ENCODE measurements at regions not wholly inside any gene's neighbourhood (a gene's known extent, or its start where the extent isn't known, plus 50 kb on each side); places are given as distances from the start of the nearest gene placed in this dataset.

DNA sequence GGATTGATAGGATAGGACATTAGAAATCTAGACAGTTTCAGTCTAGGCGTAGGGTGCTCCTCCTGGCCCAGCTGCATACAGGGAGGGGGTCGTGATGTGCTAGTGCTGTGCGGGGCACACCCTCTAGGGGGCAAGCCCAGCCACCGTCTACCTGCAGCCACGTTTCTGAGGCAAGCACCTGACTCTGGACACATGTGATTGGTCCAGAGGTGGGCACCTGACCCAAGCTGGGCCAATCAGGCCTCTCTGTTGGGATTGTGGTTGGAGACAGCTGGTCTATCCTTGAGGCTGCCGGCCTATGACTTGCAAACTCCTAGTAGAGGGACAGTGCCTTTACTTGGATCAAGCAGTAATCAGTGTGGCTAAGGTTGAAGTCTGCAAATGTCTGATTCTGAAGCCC, 317.1 kb downstream of the BMP7 start:
- ChIA-PET CTCF (no interaction called here), POLR2A (no interaction called here)
- Histone ChIP-seq H3K27me3 (ENCODE audit: control insufficient read depth, insufficient read depth, low read length) (no peaks in the 10 kb centered on the region), H3K4me3 (ENCODE audit: low read depth, low read length) (no peak overlapping the region), H3K27ac (ENCODE audit: low read depth, low read length) (no peak overlapping the region), H3K9me3 (ENCODE audit: control insufficient read depth, insufficient read depth, low read length) (peaks cover 5% of the 10 kb centered on the region; the same call in 1 of the 2 replicates)
- no peak for TF ChIP-seq CTCF (IDR thresholded peaks at IDR 0.05; ENCODE audit: low read depth, low read length)
- no peak for DNase-seq (ENCODE audit: low read depth, low spot score)

GRCh38 chr20:56952258-56953047, 314.0 kb downstream of the BMP7 start:
- no peak for TF ChIP-seq CTCF (IDR thresholded peaks at IDR 0.05; ENCODE audit: low read depth, low read length)
- Histone ChIP-seq H3K27me3 (ENCODE audit: control insufficient read depth, insufficient read depth, low read length) (no peaks in the 10 kb centered on the region), H3K9me3 (ENCODE audit: control insufficient read depth, insufficient read depth, low read length) (peaks cover 5% of the 10 kb centered on the region; the same call in 1 of the 2 replicates), H3K4me3 (ENCODE audit: low read depth, low read length) (no peak overlapping the region), H3K27ac (ENCODE audit: low read depth, low read length) (no peak overlapping the region)
- CTCF ChIA-PET: interaction anchor here (0.6 kb wide), 1 partner anchor 392 kb away, joined by 3 read pairs; no protein-coding TSS in a partner anchor
- POLR2A ChIA-PET: no interaction called here
- DNase-seq (ENCODE audit: low read depth, low spot score): no peak

DNA sequence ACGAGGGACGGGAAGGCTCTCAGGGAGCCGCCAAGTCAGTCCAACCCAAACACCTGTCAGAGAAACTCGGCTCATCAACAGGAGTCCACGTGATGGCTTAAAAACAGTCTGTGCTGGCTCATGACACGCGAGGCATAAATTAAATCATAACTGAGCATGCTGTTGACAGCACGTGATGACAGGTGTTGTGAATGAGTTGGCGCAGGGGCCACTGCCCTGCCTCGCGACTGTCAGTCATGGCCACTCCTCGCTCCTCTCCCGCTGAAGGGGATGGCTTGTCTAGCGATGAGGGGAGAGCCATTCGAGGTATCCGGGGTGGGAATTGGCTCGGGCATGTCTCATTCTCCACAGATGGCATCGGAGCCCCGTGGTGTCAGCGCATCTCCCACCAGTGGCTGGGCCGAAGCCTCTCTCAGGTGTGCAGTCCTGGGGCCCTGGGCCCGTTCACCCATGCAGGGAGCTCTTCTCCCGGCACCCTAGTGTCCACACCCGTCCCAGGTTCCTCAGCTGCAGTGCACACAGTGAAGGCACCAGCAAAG, 313.3 kb downstream of the BMP7 start:
- no peak for TF ChIP-seq CTCF (IDR thresholded peaks at IDR 0.05; ENCODE audit: low read depth, low read length)
- Histone ChIP-seq H3K27ac (ENCODE audit: low read depth, low read length) (no peak overlapping the region), H3K27me3 (ENCODE audit: control insufficient read depth, insufficient read depth, low read length) (no peaks in the 10 kb centered on the region), H3K9me3 (ENCODE audit: control insufficient read depth, insufficient read depth, low read length) (peaks cover 5% of the 10 kb centered on the region; the same call in 1 of the 2 replicates), H3K4me3 (ENCODE audit: low read depth, low read length) (no peak overlapping the region)
- POLR2A ChIA-PET: no interaction called here
- no peak for DNase-seq (ENCODE audit: low read depth, low spot score)
- CTCF ChIA-PET: no interaction called here

DNA sequence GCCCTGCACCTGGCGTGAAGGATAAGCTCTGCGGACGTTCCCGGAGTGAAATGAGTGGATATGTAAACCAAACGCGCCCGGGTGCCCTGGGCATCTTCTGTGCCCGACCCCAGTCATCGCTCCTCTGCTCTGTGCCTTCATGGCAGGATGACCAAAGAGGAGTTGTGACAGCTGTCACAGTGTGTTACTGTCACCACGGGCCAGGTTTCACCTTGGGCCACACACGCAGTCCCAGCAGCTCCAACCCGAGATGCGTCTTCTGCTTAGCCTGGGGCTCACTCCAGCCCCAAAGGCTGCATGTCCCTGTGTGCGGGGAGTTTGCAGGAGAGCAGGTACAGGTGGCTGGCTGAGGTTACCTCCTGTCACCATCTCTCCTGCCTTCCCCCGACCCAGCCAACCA, 311.6 kb downstream of the BMP7 start:
- ChIA-PET CTCF (no interaction called here), POLR2A (no interaction called here)
- peaks cover 5% of the 10 kb centered on the region; the same call in 1 of the 2 replicates for H3K9me3 ChIP-seq (ENCODE audit: control insufficient read depth, insufficient read depth, low read length)
- no peak overlapping the region for H3K4me3 ChIP-seq (ENCODE audit: low read depth, low read length)
- no peak for TF ChIP-seq CTCF (IDR thresholded peaks at IDR 0.05; ENCODE audit: low read depth, low read length)
- H3K27me3 ChIP-seq (ENCODE audit: control insufficient read depth, insufficient read depth, low read length): no peaks in the 10 kb centered on the region
- H3K27ac ChIP-seq (ENCODE audit: low read depth, low read length): no peak overlapping the region
- no peak for DNase-seq (ENCODE audit: low read depth, low spot score)

DNA sequence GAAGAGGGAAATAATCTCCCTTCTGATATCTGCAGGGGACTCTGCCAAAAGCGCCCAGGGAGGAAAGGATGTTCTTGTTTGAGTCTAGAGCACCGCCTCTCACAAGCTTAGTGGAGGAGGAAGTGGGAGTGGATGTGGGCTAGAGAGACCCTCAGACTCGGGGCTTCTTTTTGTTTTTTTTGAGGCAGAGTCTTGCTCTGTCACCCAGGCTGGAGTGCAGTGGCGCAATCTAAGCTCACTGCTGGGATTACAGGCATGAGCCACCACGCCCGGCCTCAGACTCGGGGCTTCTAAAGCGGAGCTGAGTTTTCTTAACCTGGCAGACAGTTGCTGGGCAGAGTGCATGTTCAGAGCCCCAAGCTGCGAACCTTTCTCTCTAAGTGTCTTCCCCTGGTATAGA, 310.8 kb downstream of the BMP7 start:
- ChIA-PET POLR2A (no interaction called here), CTCF (no interaction called here)
- DNase-seq (ENCODE audit: low read depth, low spot score): no peak
- TF ChIP-seq CTCF (IDR thresholded peaks at IDR 0.05; ENCODE audit: low read depth, low read length): no peak
- H3K27ac ChIP-seq (ENCODE audit: low read depth, low read length): no peak overlapping the region
- H3K9me3 ChIP-seq (ENCODE audit: control insufficient read depth, insufficient read depth, low read length): peaks cover 5% of the 10 kb centered on the region; the same call in 1 of the 2 replicates
- no peaks in the 10 kb centered on the region for H3K27me3 ChIP-seq (ENCODE audit: control insufficient read depth, insufficient read depth, low read length)
- no peak overlapping the region for H3K4me3 ChIP-seq (ENCODE audit: low read depth, low read length)

Data from AG04450 (cell line).